GM11168 (cell line): ENCODE measurements at regions not wholly inside any gene's neighbourhood (a gene's known extent, or its start where the extent isn't known, plus 50 kb on each side); places are given as distances from the start of the nearest gene placed in this dataset.

ENCODE experiments used
- in situ Hi-C: fragments of 300-500 bp; cut with MboI; formaldehyde crosslinking; loops from one replicate; pipeline ENCODE4 v1.12.0; 2022; ENCODE audit warnings: low sequenced_read_pairs; ENCODE audit not compliant: unreplicated experiment

GRCh38 chr9:38288502-38288901, 104.0 kb upstream of the ALDH1B1 start:
- in situ Hi-C loops, result no loop called here

- in situ Hi-C loops, result no loop called here
These were observed 105.0 kb upstream of the ALDH1B1 start for GRCh38 chr9:38287420-38287985.

GRCh38 chr9:38286766-38287165, 105.7 kb upstream of the ALDH1B1 start:
- in situ Hi-C loops, result no loop called here

- in situ Hi-C loops, result no loop called here
These were observed 106.1 kb upstream of the ALDH1B1 start for GRCh38 chr9:38286357-38286756.

GRCh38 chr9:38285236-38285635, 107.3 kb upstream of the ALDH1B1 start:
- in situ Hi-C loops, result no loop called here

GRCh38 chr9:38284588-38285051, 107.9 kb upstream of the ALDH1B1 start:
- in situ Hi-C loops, result no loop called here

- in situ Hi-C loops, result no loop called here
These were observed 108.4 kb upstream of the ALDH1B1 start for GRCh38 chr9:38284039-38284575.

- in situ Hi-C loops, result no loop called here
These were observed 109.7 kb upstream of the ALDH1B1 start for GRCh38 chr9:38282756-38283155.

- in situ Hi-C loops, result no loop called here
These were observed 110.6 kb upstream of the ALDH1B1 start for GRCh38 chr9:38281917-38282316.

- in situ Hi-C loops, result no loop called here
These were observed 111.3 kb upstream of the ALDH1B1 start for GRCh38 chr9:38281196-38281595.

- in situ Hi-C loops, result no loop called here
These were observed 112.2 kb upstream of the ALDH1B1 start for GRCh38 chr9:38280251-38280800.

- in situ Hi-C loops, result no loop called here
These were observed 113.4 kb upstream of the ALDH1B1 start for GRCh38 chr9:38278931-38279679.

- in situ Hi-C loops, result no loop called here
These were observed 114.0 kb upstream of the ALDH1B1 start for GRCh38 chr9:38278457-38278856.

- in situ Hi-C loops, result no loop called here
These were observed 114.8 kb upstream of the ALDH1B1 start for GRCh38 chr9:38277601-38278200.

GRCh38 chr9:38276771-38277439, 115.6 kb upstream of the ALDH1B1 start:
- in situ Hi-C loops, result no loop called here

- in situ Hi-C loops, result no loop called here
These were observed 117.7 kb upstream of the ALDH1B1 start for GRCh38 chr9:38274800-38275199.

- in situ Hi-C loops, result no loop called here
These were observed 119.8 kb upstream of the ALDH1B1 start for GRCh38 chr9:38272710-38273109.

- in situ Hi-C loops, result no loop called here
These were observed 120.7 kb upstream of the ALDH1B1 start for GRCh38 chr9:38271666-38272241.

- in situ Hi-C loops, result no loop called here
These were observed 122.7 kb upstream of the ALDH1B1 start for GRCh38 chr9:38269775-38270174.

- in situ Hi-C loops, result no loop called here
These were observed 129.0 kb upstream of the ALDH1B1 start for GRCh38 chr9:38263532-38263931.
